HG03378 (cell line): ENCODE measurements at regions not wholly inside any gene's neighbourhood (a gene's known extent, or its start where the extent isn't known, plus 50 kb on each side); places are given as distances from the start of the nearest gene placed in this dataset.
A peak's percentile ranks its signal among the peaks of the same experiment; 100 is the strongest.

Experiments
- ATAC-seq: cut with Tn5 transposase; IDR thresholded peaks from one replicate; pipeline ENCODE4 v1.9.1; 2021; ENCODE audit warnings: mild to moderate bottlenecking, moderate library complexity; ENCODE audit not compliant: unreplicated experiment

- peak; percentile 91 for ATAC-seq
These were observed 137.1 kb downstream of the PJA1 start for GRCh38 chrX:69028006-69028760.

GRCh38 chrX:69027181-69028005 lies 137.9 kb downstream of the PJA1 start:
- ATAC-seq = peak; percentile 33

GRCh38 chrX:69025802-69026301 lies 139.4 kb downstream of the PJA1 start:
- ATAC-seq = no peak

DNA sequence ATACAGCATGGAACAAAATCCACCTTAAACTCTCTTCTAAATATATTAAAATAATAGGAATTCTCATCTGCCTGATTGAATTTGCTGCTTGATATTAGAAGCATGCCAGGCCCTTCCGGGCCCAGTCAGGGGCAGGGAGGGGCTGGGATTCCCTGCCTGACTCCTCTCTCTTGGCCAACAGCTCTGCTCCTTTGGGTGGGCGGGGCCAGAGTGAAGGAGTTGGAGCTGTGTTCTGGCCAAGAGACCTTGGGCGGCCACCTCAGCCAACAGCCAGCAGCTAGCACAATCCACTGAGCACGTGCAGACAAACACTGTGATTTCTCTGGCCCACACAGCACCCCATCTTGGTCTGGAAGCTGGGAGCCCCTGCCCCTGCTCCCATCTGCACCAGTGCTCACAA lies 140.3 kb downstream of the PJA1 start:
- ATAC-seq = no peak

DNA sequence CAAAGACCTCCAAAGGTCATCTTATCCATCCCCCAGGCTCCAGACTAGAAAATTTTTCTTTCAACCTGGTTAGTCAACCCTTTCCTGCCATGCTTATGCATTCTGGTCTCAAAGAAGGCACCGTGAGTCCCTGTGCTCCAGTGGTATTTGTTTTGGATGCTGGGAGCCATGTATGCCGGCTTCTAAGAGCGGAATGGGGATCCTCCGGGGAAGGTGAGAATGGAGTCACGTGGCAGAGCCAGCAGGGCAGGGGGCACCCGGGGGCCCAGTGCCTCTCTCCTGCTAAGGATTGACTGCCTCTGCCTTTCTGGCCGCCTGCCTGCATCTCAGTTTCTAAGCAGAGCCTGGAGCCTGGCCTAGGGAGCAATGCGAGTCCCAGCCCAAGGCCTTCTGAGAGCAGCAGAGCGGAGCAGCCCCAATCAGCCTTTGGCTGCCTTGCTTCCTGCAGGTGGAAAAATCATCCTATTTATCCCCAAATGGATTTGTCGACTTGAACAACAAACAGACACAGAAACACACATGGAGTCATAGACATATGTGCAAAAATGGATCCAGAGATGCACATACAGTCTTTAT lies 141.0 kb downstream of the PJA1 start:
- no peak for ATAC-seq

GRCh38 chrX:69022430-69022829 lies 142.8 kb downstream of the PJA1 start:
- ATAC-seq = no peak

- no peak for ATAC-seq
These were observed 143.9 kb downstream of the PJA1 start for GRCh38 chrX:69021141-69021960.

DNA sequence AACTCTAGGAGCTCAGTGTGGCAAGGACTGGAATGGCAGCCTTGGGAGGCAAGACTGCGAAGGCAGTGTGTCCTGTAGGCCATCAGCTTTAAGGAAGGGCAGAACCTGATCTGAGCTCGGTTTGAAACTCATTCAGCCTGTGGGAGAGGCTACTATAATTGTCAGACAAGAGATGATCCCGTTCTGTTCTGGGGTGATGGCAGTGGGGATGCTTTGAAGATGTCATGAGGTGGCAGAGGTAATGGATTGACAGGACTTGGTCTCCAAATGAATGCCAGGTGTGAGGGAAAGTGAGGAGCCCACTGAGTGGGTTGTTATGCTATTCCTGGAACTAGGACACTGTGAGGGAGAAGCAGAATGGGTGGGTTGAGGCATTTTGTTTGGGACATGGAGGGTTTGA lies 144.9 kb downstream of the PJA1 start:
- ATAC-seq = no peak

DNA sequence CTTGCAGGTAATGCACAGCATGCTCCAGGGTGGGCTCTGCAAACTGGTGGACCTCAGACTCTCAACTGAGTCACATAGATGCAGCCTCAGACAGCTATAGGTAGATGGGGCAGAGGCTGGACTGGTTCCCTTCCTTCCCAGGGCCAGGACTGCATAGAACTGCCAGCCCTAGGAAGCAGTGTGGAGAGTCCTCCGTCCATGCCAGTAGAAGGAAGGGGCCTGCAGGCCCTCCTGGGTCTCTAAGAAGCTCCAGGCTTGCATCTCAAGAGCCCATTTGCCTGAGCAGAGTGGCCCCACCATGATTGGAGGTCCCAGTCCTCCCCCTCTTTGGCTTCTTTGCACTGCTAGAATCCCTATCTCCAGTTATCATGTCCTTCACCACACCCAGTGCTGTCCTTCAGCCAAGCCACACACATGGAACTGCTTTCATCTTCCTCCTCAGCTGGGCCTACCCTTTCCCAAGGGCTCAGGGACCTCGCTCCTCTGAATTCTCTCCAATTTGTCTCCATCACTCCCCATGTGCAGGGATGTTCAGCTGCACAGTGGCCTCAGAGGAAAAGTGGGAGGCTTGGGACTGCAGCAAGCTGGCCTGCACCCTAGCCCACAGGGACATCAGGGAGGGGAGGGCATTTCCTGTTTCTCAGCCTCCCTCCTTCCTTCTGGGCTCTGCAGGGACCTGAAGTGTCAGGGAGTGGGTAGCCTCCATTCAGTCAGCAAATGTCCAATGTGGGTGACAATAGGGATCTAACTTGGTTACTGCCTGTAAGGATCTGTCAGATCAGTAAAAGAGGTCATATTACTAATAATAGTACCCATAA lies 146.0 kb downstream of the PJA1 start:
- no peak for ATAC-seq

GRCh38 chrX:69018416-69019072 lies 146.7 kb downstream of the PJA1 start:
- no peak for ATAC-seq

GRCh38 chrX:69016293-69016941 lies 148.8 kb downstream of the PJA1 start:
- no peak for ATAC-seq

- ATAC-seq = no peak
These were observed 149.5 kb downstream of the PJA1 start for GRCh38 chrX:69015564-69016292.

GRCh38 chrX:69015156-69015555 lies 150.1 kb downstream of the PJA1 start:
- ATAC-seq = no peak

DNA sequence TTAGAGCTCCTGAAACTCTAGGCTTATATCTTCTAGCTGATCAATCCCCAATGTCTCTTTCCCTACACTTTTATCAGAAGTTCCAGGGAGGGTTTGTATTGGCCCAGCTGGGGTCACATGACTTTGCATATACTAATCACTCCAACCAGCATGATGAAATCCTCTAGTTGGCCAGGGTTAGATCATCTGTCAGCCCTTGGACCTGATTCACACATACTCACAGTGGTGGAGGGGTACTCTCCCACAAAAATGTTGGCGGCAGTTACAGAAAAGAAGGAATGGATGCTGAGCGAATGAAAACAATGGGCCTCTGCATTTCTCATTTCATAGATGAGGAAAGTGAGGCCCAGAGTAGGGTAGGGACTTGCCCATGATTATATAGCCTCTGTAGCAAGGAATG lies 151.1 kb downstream of the PJA1 start:
- ATAC-seq = no peak

DNA sequence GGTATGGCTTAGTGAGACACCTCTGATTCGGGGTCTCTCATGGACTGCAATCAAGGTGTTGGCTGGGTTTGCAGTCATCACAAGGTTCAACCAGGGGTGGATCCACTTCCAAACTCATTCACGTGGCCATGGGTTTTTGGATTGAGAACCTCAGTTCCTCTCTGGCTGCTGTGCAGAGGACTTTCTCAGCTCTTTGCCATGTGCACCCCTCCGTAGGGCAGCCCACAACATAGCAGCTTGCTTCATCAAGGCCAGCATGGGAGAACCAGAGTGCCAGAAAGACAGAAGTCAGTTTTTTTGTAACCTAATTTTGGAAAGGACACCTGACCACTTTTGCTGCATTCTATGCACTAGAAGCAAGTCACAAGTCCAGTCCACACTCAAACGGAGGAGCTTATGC lies 154.9 kb downstream of the PJA1 start:
- ATAC-seq = no peak

GRCh38 chrX:69000877-69001276 lies 164.4 kb downstream of the PJA1 start:
- no peak for ATAC-seq

- ATAC-seq = no peak
These were observed 165.3 kb downstream of the PJA1 start for GRCh38 chrX:68999931-69000330.

DNA sequence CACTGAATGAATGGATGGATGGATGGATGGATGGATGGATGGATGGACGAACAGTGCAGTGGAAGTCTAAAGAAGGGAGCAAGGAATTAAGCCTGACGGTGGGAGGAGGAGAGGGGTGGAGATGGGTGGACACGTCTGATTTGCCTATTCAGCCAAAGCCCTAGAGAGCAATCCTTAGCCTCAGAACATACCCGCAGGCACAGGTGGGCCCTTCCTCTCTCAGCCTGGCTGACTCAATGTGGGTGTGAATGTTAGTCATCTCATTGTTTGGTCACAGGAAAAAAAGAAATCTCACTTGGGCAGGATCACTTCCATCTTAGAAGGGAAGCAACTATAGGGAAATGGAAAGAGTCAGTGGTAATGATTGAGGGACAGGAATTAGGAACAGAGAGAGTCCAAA lies 165.9 kb downstream of the PJA1 start:
- no peak for ATAC-seq
